Activated CD8-positive, alpha-beta T cell treated with anti-CD3 and anti-CD28 coated beads, Interleukin-2, amount 10 ng/mL, durations not matched to agents 7 days and 5 days (primary cell): ENCODE measurements at regions not wholly inside any gene's neighbourhood (a gene's known extent, or its start where the extent isn't known, plus 50 kb on each side); places are given as distances from the start of the nearest gene placed in this dataset.
"Not testable (repeated sequence)": the region's sequence is repeated elsewhere in the genome, so short reads cannot be mapped to it uniquely, and the experiment has no call there.

Source experiments
- ATAC-seq: fragments of 150-1000 bp; cut with Tn5 transposase; one replicate; pipeline ENCODE4 v1.10.0; 2021; ENCODE audit warnings: moderate library complexity
- CTCF ChIA-PET: fragments of 350-600 bp; sonication (Branson Sonifier 250); formaldehyde crosslinking; loops from one replicate; lab custom pipeline; 2021; ENCODE audit warnings: antibody characterized with exemption; lab: Charles Lee
- POLR2A ChIA-PET: fragments of 350-600 bp; sonication (Branson Sonifier 250); formaldehyde crosslinking; loops from one replicate; lab custom pipeline; 2021; ENCODE audit warnings: antibody characterized with exemption; lab: Charles Lee
- DNase-seq: peaks from one replicate; pipeline ENCODE4 v3.0.0-alpha.2; 2020
- H3K27ac Mint-ChIP-seq: one replicate; pipeline ENCODE4 v1.8.0; 2021; ENCODE audit warnings: mild to moderate bottlenecking, mixed read lengths
- H3K27me3 Mint-ChIP-seq: one replicate; pipeline ENCODE4 v1.8.0; 2021; ENCODE audit warnings: low read depth, mixed read lengths
- H3K36me3 Mint-ChIP-seq: one replicate; pipeline ENCODE4 v1.8.0; 2021; ENCODE audit warnings: low read depth, mixed read lengths
- H3K4me1 Mint-ChIP-seq: one replicate; pipeline ENCODE4 v1.8.0; 2021; ENCODE audit warnings: low read depth, mixed read lengths
- H3K4me3 Mint-ChIP-seq: one replicate; pipeline ENCODE4 v1.8.0; 2021; ENCODE audit warnings: mild to moderate bottlenecking, mixed read lengths
- H3K9me3 Mint-ChIP-seq: one replicate; pipeline ENCODE4 v1.8.0; 2022; ENCODE audit warnings: mixed read lengths; ENCODE audit not compliant: insufficient read depth

DNA sequence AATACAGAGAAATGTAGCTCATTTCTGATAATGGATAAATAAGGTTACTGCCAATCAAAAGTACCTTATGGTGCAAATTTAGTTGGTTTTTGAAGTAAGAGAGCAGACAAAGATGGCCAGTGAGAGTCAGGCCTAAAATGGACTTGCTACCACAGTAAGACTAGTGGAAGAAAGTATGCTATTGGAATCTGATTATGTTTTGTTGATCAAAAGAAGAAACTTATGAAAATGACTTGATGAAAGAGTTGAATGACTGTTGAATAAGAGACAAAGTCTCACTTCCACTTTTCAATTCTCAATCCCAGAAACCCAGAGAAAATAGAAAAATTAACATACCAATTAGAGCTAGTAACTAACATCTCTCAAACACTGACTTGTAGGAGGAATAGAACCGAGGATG, 737.8 kb upstream of the INTU start:
- Mint-ChIP-seq H3K4me1 (no peaks in the 10 kb centered on the region), H3K27ac (no peak overlapping the region), H3K36me3 (no peaks in the 10 kb centered on the region), H3K27me3 (no peaks in the 10 kb centered on the region), H3K4me3 (no peak overlapping the region), H3K9me3 (peaks cover 17% of the 10 kb centered on the region)
- DNase-seq (no peak), ATAC-seq (no peak)
- ChIA-PET POLR2A (no interaction called here), CTCF (no interaction called here)

DNA sequence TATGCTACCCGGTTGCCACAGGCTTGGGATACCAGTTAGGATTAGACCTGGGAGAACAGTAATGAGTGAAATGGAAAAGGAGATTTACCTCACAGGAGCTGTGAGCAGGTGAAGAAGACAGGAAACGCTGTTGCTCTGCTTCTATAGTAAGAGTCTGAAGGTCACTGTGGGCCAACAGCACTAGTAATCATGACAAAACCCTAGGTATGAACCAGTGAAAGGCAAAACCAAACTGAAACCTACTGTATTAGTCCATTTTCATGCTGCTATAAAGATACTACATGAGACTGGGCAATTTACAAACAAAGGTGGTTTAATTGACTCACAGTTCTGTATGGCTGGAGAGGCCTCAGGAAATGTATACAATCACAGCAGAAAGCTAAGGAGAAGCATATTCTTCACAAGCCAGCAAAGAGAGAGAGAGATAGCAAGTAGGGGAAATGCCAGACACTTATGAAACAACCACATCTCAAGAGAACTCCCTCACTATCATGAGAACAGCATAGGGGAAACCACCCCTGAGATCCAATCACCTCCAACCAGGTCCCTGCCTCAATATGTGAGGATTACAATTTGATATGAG, 736.7 kb upstream of the INTU start:
- H3K9me3 Mint-ChIP-seq, result peaks cover 19% of the 10 kb centered on the region
- no peaks in the 10 kb centered on the region for H3K4me1 Mint-ChIP-seq
- H3K4me3 Mint-ChIP-seq, result no peak overlapping the region
- ChIA-PET POLR2A (no interaction called here), CTCF (no interaction called here)
- ATAC-seq (no peak), DNase-seq (no peak)
- H3K27ac Mint-ChIP-seq, result no peak overlapping the region
- H3K27me3 Mint-ChIP-seq, result no peaks in the 10 kb centered on the region
- H3K36me3 Mint-ChIP-seq, result no peaks in the 10 kb centered on the region

DNA sequence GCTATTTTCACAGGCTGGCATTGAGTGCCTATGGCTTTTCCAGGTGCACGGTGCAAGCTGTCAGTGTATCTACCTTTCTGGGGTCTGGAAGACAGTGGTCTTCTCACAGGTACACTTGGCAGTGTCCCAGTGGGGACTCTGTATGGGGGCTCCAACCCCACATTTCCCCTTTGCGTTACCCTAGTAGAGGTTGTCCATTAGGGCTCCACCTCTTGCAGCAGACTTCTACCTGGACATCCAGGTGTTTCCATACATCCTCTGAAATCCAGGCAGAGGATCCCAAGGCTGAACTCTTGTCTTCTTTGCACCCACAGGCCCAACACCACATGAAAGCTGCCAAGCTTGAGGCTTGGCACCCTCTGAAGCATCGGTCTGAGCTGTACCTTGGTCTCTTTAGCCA, 735.7 kb upstream of the INTU start:
- POLR2A ChIA-PET, result no interaction called here
- H3K27ac Mint-ChIP-seq, result no peak overlapping the region
- ATAC-seq (no peak), DNase-seq (no peak)
- no peaks in the 10 kb centered on the region for H3K27me3 Mint-ChIP-seq
- no peak overlapping the region for H3K4me3 Mint-ChIP-seq
- H3K9me3 Mint-ChIP-seq, result peaks cover 23% of the 10 kb centered on the region
- CTCF ChIA-PET, result no interaction called here
- no peaks in the 10 kb centered on the region for H3K36me3 Mint-ChIP-seq
- H3K4me1 Mint-ChIP-seq, result no peaks in the 10 kb centered on the region

DNA sequence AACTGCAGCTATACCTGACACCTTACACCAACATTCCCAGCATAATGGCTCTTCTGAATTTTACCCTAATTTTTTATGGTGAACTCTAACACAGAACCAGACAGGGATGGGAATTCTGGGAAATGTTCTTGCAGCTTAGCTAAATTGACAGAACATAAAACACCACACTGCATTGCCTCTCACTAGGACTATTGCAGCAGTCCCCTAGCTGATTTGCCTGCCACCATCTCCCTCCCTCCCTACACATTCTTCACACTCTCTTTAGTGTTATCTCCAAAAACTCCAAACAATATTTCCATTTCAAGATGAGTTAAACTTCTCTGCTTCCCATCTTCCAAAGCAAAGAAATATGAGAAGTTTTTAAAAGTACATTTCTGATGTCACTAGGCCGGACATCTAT, 733.9 kb upstream of the INTU start:
- no peak for ATAC-seq
- Mint-ChIP-seq H3K27me3 (no peaks in the 10 kb centered on the region), H3K36me3 (no peaks in the 10 kb centered on the region), H3K9me3 (peaks cover 23% of the 10 kb centered on the region), H3K27ac (no peak overlapping the region), H3K4me3 (no peak overlapping the region), H3K4me1 (no peaks in the 10 kb centered on the region)
- ChIA-PET CTCF (no interaction called here), POLR2A (no interaction called here)
- no peak for DNase-seq

DNA sequence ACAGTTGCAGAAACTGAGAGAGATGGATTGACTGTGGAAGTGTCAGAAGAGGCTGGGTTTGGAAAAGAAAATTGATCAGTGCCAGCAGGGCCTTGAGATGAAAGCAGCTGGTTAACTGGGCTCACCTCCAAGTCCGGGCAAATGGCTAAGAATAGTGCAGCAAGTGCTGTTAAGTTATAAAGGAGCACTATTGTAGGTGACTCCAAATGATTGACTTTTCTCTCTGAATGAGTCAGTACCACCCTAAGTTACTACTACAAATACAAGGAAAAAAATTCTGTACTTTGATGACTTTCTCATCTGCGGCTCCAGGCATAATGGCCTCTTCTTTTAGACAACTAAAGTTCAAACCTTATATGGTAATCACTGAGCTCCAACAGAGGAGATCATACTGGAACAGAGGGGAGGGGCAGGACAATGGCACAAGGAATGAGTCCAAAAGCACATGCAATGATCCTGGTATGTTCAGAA, 733.4 kb upstream of the INTU start:
- Mint-ChIP-seq H3K4me3 (no peak overlapping the region), H3K9me3 (peaks cover 21% of the 10 kb centered on the region), H3K27me3 (no peaks in the 10 kb centered on the region), H3K36me3 (no peaks in the 10 kb centered on the region), H3K27ac (no peak overlapping the region), H3K4me1 (no peaks in the 10 kb centered on the region)
- no peak for DNase-seq
- ChIA-PET POLR2A (no interaction called here), CTCF (no interaction called here)
- no peak for ATAC-seq

DNA sequence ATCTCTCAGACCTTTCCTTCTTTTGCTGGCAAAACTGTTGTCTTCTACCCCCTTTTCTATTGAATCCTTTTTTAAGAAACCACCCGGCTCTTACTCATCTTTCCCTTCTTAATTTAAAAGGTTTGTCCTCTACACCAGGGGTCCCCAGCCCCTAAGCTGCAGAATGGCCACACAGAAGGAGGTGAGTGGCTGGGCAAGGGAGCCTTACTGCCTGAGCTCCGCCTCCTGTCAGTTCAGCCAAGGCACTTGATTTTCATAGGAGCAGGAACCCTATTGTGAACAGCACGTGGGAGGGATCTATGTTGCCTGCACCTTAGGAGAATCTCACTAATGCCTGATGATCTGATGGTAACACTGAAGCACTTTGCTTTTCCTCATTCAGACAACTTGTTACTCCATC, 726.3 kb upstream of the INTU start:
- no peak for DNase-seq
- H3K4me1 Mint-ChIP-seq, result no peaks in the 10 kb centered on the region
- POLR2A ChIA-PET, result no interaction called here
- H3K9me3 Mint-ChIP-seq, result peaks cover 7% of the 10 kb centered on the region
- no peak overlapping the region for H3K27ac Mint-ChIP-seq
- ATAC-seq, result no peak
- H3K36me3 Mint-ChIP-seq, result no peaks in the 10 kb centered on the region
- no peak overlapping the region for H3K4me3 Mint-ChIP-seq
- CTCF ChIA-PET, result no interaction called here
- no peaks in the 10 kb centered on the region for H3K27me3 Mint-ChIP-seq

DNA sequence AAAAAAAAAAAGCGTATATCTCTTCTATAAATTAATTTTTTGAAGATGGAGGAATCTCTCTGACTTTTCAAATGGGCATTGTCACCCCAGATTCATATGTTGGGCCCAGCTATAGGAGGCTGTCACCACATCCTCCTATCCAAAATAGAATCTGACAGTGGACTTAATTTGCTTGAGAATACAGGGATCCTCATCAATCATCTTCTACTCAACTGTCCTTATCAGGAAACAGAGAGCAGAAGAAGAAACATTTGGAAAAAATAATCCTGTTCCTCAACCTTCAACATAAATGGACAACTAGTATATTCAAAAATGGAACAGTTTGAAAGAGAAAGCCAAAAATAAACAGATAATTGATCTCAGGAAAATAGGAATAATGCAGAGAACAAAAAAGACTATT, 725.4 kb upstream of the INTU start:
- POLR2A ChIA-PET, result no interaction called here

DNA sequence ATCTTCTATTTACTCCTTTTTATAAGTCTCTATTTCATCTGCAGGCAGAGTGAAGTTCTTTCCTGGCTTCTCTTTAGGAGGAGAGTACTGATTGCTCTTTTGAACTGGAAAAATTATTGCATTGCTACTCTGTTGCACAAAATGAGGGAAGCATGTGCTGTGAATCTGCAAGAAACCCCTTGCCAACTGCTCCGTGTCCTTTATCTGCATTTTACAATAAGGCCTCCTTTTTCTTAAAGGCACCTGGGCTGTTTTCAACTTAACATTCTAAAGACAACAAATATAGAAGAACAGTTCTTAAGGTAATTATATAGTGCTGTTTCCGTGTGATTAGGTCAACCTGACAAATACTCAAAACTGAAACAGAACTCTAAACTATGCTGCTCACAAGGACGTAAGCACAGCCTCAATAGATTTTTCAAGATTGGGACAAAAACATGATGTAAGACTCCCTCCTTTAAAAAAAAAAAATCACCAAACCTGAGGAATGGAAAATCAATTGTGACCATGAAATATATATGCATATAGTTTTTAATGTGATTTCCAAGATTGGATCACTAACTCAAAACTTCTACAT, 716.6 kb upstream of the INTU start:
- Mint-ChIP-seq H3K4me3 (no peak overlapping the region), H3K27ac (no peak overlapping the region), H3K9me3 (peaks cover 3% of the 10 kb centered on the region), H3K36me3 (no peaks in the 10 kb centered on the region), H3K27me3 (no peaks in the 10 kb centered on the region), H3K4me1 (no peaks in the 10 kb centered on the region)
- ATAC-seq (no peak), DNase-seq (no peak)
- ChIA-PET CTCF (no interaction called here), POLR2A (no interaction called here)

More for the DNA sequence above, 725.4 kb upstream of the INTU start:
- no peak overlapping the region for H3K4me3 Mint-ChIP-seq
- no peaks in the 10 kb centered on the region for H3K27me3 Mint-ChIP-seq
- CTCF ChIA-PET, result no interaction called here
- no peaks in the 10 kb centered on the region for H3K36me3 Mint-ChIP-seq
- peaks cover 7% of the 10 kb centered on the region for H3K9me3 Mint-ChIP-seq
- no peaks in the 10 kb centered on the region for H3K4me1 Mint-ChIP-seq
- DNase-seq, result no peak
- no peak overlapping the region for H3K27ac Mint-ChIP-seq
- no peak for ATAC-seq

DNA sequence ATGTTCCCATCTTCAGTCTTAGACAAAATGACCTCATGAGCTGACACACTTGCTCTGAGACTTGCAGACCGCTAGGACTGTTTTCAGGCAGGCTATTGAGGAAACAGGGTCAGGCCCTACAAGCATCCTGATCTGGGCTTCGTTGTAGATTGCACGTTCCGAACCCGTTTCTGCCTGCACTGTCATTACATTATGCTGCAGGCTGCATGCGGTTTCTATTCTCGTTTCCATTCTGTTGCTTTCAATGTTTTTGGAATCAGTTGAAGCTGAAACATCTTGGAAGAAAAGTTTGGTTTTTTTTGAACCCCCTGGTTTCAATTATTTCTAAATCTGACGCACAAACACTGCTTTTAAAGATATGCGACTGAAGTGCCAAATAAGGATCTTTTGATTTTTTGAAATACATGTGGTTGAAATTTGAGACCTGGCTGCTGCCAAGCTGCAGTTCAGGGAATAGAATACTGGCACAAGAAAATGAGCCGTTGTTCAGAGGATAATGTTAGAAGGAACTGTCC, 716.1 kb upstream of the INTU start:
- Mint-ChIP-seq H3K36me3 (no peaks in the 10 kb centered on the region), H3K9me3 (peaks cover 3% of the 10 kb centered on the region), H3K27ac (no peak overlapping the region), H3K27me3 (no peaks in the 10 kb centered on the region), H3K4me3 (no peak overlapping the region), H3K4me1 (no peaks in the 10 kb centered on the region)
- ChIA-PET CTCF (no interaction called here), POLR2A (no interaction called here)
- ATAC-seq (no peak), DNase-seq (no peak)

DNA sequence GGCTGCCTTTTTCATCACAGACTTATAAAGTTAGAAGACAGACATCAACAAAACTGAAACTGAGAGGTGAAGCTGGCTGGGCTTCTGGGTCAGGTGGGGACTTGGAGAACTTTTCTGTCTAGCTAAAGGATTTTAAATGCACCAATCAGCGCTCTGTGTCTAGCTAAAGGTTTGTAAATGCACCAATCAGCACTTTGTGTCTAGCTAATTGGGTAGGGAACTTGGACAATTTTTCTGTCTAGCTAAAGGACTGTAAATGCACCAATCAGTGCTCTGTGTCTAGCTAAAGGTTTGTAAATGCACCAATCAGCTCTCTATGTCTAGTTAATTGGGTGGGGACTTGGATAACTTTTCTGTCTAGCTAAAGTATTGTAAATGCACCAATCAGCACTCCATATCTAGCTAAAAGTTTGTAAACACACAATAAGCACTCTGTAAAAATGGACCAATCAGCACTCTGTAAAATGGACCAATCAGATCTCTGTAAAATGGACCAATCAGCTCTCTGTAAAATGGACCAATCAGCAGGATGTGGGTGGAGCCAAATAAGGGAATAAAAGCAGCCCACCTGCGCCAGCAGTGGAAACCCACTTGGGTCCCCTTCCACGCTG, 710.3 kb upstream of the INTU start:
- CTCF ChIA-PET, H3K36me3 Mint-ChIP-seq, H3K27ac Mint-ChIP-seq, H3K4me3 Mint-ChIP-seq, H3K27me3 Mint-ChIP-seq, DNase-seq, H3K4me1 Mint-ChIP-seq, POLR2A ChIA-PET, H3K9me3 Mint-ChIP-seq, ATAC-seq: not testable (repeated sequence)

DNA sequence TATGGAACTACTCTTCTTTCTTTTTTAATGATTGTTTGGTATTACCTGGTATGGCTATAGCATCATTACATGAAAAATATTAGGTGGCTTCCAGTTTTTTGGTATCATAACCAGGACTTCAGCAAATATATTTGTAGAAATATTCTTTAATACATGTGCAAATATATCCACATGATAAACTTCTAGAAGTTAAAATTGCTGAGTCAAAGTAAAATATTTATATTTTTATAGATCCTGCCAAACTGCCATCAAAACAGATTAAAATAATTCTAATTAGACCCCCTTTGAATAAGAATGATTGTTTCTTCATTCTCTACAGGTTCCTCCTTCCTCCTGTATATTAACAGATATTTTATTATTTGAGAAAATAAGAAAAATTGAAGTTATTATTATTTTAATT, 708.5 kb upstream of the INTU start:
- no peaks in the 10 kb centered on the region for H3K4me1 Mint-ChIP-seq
- H3K36me3 Mint-ChIP-seq, result no peaks in the 10 kb centered on the region
- ATAC-seq (no peak), DNase-seq (no peak)
- no peak overlapping the region for H3K27ac Mint-ChIP-seq
- no peak overlapping the region for H3K4me3 Mint-ChIP-seq
- H3K9me3 Mint-ChIP-seq, result no peaks in the 10 kb centered on the region
- CTCF ChIA-PET, result no interaction called here
- POLR2A ChIA-PET, result no interaction called here
- no peaks in the 10 kb centered on the region for H3K27me3 Mint-ChIP-seq

DNA sequence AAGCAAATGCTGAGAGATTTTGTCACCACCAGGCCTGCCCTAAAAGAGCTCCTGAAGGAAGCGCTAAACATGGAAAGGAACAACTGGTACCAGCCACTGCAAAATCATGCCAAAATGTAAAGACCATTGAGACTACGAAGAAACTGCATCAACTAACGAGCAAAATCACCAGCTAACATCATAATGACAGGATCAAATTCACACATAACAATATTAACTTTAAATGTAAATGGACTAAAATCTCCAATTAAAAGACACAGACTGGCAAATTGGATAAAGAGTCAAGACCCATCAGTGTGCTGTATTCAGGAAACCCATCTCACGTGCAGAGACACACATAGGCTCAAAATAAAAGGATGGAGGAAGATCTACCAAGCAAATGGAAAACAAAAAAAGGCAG, 702.7 kb upstream of the INTU start:
- CTCF ChIA-PET, DNase-seq, H3K27ac Mint-ChIP-seq, H3K4me1 Mint-ChIP-seq, POLR2A ChIA-PET, H3K27me3 Mint-ChIP-seq, H3K36me3 Mint-ChIP-seq, H3K9me3 Mint-ChIP-seq, H3K4me3 Mint-ChIP-seq, ATAC-seq: not testable (repeated sequence)
